DOHH2 (cell line): ENCODE measurements at regions not wholly inside any gene's neighbourhood (a gene's known extent, or its start where the extent isn't known, plus 50 kb on each side); places are given as distances from the start of the nearest gene placed in this dataset.
"Not testable (repeated sequence)": the region's sequence is repeated elsewhere in the genome, so short reads cannot be mapped to it uniquely, and the experiment has no call there.

Experiments
- EZH2phosphoT487 ChIP-seq: fragments of 200-600 bp; sonication (generic); IDR thresholded peaks from 2 replicates; pipeline ENCODE4 v1.6.1; 2017; ENCODE audit warnings: borderline replicate concordance, mild to moderate bottlenecking, antibody characterized with exemption, low read length, moderate library complexity, mixed read lengths
- TF ChIP-seq, protein P1 (sequence below): fragments of 200-600 bp; sonication (generic); IDR thresholded peaks from one replicate; pipeline ENCODE4 v1.5.1; 2014; ENCODE audit warnings: antibody characterized with exemption, mild to moderate bottlenecking, low read depth, low read length; ENCODE audit not compliant: poor library complexity, severe bottlenecking

- TF ChIP-seq, protein P1, sequence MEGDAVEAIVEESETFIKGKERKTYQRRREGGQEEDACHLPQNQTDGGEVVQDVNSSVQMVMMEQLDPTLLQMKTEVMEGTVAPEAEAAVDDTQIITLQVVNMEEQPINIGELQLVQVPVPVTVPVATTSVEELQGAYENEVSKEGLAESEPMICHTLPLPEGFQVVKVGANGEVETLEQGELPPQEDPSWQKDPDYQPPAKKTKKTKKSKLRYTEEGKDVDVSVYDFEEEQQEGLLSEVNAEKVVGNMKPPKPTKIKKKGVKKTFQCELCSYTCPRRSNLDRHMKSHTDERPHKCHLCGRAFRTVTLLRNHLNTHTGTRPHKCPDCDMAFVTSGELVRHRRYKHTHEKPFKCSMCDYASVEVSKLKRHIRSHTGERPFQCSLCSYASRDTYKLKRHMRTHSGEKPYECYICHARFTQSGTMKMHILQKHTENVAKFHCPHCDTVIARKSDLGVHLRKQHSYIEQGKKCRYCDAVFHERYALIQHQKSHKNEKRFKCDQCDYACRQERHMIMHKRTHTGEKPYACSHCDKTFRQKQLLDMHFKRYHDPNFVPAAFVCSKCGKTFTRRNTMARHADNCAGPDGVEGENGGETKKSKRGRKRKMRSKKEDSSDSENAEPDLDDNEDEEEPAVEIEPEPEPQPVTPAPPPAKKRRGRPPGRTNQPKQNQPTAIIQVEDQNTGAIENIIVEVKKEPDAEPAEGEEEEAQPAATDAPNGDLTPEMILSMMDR, result not testable (repeated sequence)
- TF ChIP-seq EZH2phosphoT487, result not testable (repeated sequence)
Measured at GRCh38 chr10:63848871-63849270, 327.7 kb downstream of the REEP3 start.
